CD4-positive, alpha-beta T cell treated with Interleukin-12 subunit alpha and Interleukin-12 subunit beta, for 1 hour (primary cell): ENCODE measurements at regions not wholly inside any gene's neighbourhood (a gene's known extent, or its start where the extent isn't known, plus 50 kb on each side); places are given as distances from the start of the nearest gene placed in this dataset.
"Not testable (repeated sequence)": the region's sequence is repeated elsewhere in the genome, so short reads cannot be mapped to it uniquely, and the experiment has no call there.

ENCODE experiments used
- DNase-seq: peaks from one replicate; pipeline ENCODE4 v3.0.0-alpha.2; 2020

GRCh38 chr1:21385022-21385421 lies 54.9 kb upstream of the NBPF3 start:
- DNase-seq = no peak

GRCh38 chr1:21384620-21385019 lies 55.3 kb upstream of the NBPF3 start:
- no peak for DNase-seq

GRCh38 chr1:21383785-21384401 lies 56.0 kb upstream of the NBPF3 start:
- no peak for DNase-seq

- no peak for DNase-seq
Observed at GRCh38 chr1:21381354-21381753, 58.6 kb upstream of the NBPF3 start.

GRCh38 chr1:21380147-21380546 lies 59.8 kb upstream of the NBPF3 start:
- DNase-seq = not testable (repeated sequence)

GRCh38 chr1:21379571-21379970 lies 60.4 kb upstream of the NBPF3 start:
- DNase-seq = no peak

- no peak for DNase-seq
Observed at GRCh38 chr1:21378705-21379494, 61.0 kb upstream of the NBPF3 start.

GRCh38 chr1:21372383-21372782 lies 67.6 kb upstream of the NBPF3 start:
- no peak for DNase-seq

GRCh38 chr1:21369905-21370304 lies 70.0 kb upstream of the NBPF3 start:
- DNase-seq = no peak

GRCh38 chr1:21368515-21369289 lies 71.2 kb upstream of the NBPF3 start:
- DNase-seq = peak; percentile 70

GRCh38 chr1:21367973-21368514 lies 71.9 kb upstream of the NBPF3 start:
- not testable (repeated sequence) for DNase-seq

- DNase-seq = no peak
Observed at GRCh38 chr1:21366288-21366687, 73.6 kb upstream of the NBPF3 start.

GRCh38 chr1:21365036-21365435 lies 74.8 kb upstream of the ECE1 start:
- no peak for DNase-seq

- no peak for DNase-seq
Observed at GRCh38 chr1:21362096-21362495, 71.8 kb upstream of the ECE1 start.

- DNase-seq = no peak
Observed at GRCh38 chr1:21361506-21361905, 71.2 kb upstream of the ECE1 start.

GRCh38 chr1:21357161-21357560 lies 66.9 kb upstream of the ECE1 start:
- DNase-seq = no peak

- no peak for DNase-seq
Observed at GRCh38 chr1:21355956-21356355, 65.7 kb upstream of the ECE1 start.

- DNase-seq = no peak
Observed at GRCh38 chr1:21352586-21352985, 62.3 kb upstream of the ECE1 start.

- DNase-seq = no peak
Observed at GRCh38 chr1:21351901-21352300, 61.6 kb upstream of the ECE1 start.

- DNase-seq = no peak
Observed at GRCh38 chr1:21350202-21350885, 60.1 kb upstream of the ECE1 start.

- DNase-seq = no peak
Observed at GRCh38 chr1:21349693-21350092, 59.4 kb upstream of the ECE1 start.

- DNase-seq = no peak
Observed at GRCh38 chr1:21347072-21347581, 56.9 kb upstream of the ECE1 start.
